K562 (cell line): ENCODE measurements at regions not wholly inside any gene's neighbourhood (a gene's known extent, or its start where the extent isn't known, plus 50 kb on each side); places are given as distances from the start of the nearest gene placed in this dataset.

Experiments used
- ATAC-seq: fragments of 200-7000 bp; cut with Tn5 transposase; 3 replicates; pipeline ENCODE4 v1.9.1; 2020; ENCODE audit warnings: moderate library complexity
- BruUV-seq: library from RNA; stranded (reverse); fragments of 400-500 nt; replicated peaks from 2 replicates; lab custom pipeline; 2021; lab: Mats Ljungman, UMichigan
- CTCF ChIA-PET: fragments of 300-600 bp; formaldehyde crosslinking; extraction: SDS; loops from one replicate; lab custom pipeline; 2021; ENCODE audit warnings: low intra/inter-chr PET ratio; lab: Yijun Ruan, JAX
- POLR2A ChIA-PET: fragments of 300-600, 350-650 bp; sonication (Branson Sonifier 250); formaldehyde crosslinking; extraction: SDS; loops from one replicate; lab custom pipeline; 2021; ENCODE audit warnings: antibody characterized with exemption, inconsistent platforms; lab: Yijun Ruan, JAX
- DNase-seq, 4 experiments: peaks; one replicate each; pipeline versions ENCODE4 v3.0.0 to v3.0.0-alpha.2; 2011 to 2018; ENCODE audit warnings: low spot score in 3 of 4, mixed read lengths in 3 of 4; ENCODE audit errors: extremely low read depth in 1 of 4
- FAIRE-seq: peaks from 2 replicates; lab custom pipeline; 2011; peaks lifted over from hg19 to GRCh38; lab: Jason Lieb, UNC
- H2AFZ ChIP-seq: 2 replicates; pipeline ENCODE4 v1.6.0; 2011; ENCODE audit warnings: low read depth, low read length, control low read depth, inconsistent platforms
- H3K27ac ChIP-seq: fragments of 200-600 bp; 3 replicates; pipeline ENCODE4 v1.8.0; 2011; ENCODE audit warnings: low read depth, mild to moderate bottlenecking, control low read depth, inconsistent platforms, low read length, moderate library complexity, mixed read lengths; ENCODE audit errors: extremely low read depth
- H3K27me3 ChIP-seq, 2 experiments: fragments of 300-600 bp in 1 of 2; 2 replicates in 1 of 2; 3 replicates in 1 of 2; pipeline versions ENCODE4 v1.6.0 to v1.8.0; 2011; ENCODE audit warnings: inconsistent platforms in 2 of 2, low read length in 2 of 2, mild to moderate bottlenecking in 1 of 2, mixed read lengths in 1 of 2, moderate library complexity in 1 of 2; ENCODE audit not compliant: control insufficient read depth in 2 of 2, insufficient read depth in 2 of 2
- H3K36me3 ChIP-seq: fragments of 300-600 bp; 3 replicates; pipeline ENCODE4 v1.8.0; 2011; ENCODE audit warnings: mild to moderate bottlenecking, low read length, inconsistent platforms; ENCODE audit not compliant: control insufficient read depth, insufficient read depth
- H3K4me1 ChIP-seq, 2 experiments: fragments of 200-600 bp in 1 of 2; replicated peaks in 1 of 2; 2 replicates in 1 of 2; 3 replicates in 1 of 2; pipeline versions ENCODE4 v1.5.1 to v1.8.0; 2011; ENCODE audit warnings: inconsistent platforms in 2 of 2, low read length in 2 of 2, mild to moderate bottlenecking in 1 of 2, mixed read lengths in 1 of 2, moderate library complexity in 1 of 2; ENCODE audit not compliant: control insufficient read depth in 2 of 2, insufficient read depth in 2 of 2
- H3K4me2 ChIP-seq: 2 replicates; pipeline ENCODE4 v1.6.1; 2011; ENCODE audit warnings: low read length, control low read depth, inconsistent platforms, mixed read lengths; ENCODE audit not compliant: insufficient read depth
- H3K4me3 ChIP-seq: fragments of 200-600 bp; sonication (generic), shearing (Covaris generic); 2 replicates; pipeline ENCODE4 v1.5.1; 2016; ENCODE audit warnings: control low read depth, inconsistent platforms
- H3K79me2 ChIP-seq: fragments of 200-600 bp; 3 replicates; pipeline ENCODE4 v1.8.0; 2011; ENCODE audit warnings: low read length, inconsistent platforms; ENCODE audit not compliant: control insufficient read depth, insufficient read depth
- H3K9ac ChIP-seq, 2 experiments: 2 replicates each; pipeline versions ENCODE4 v1.6.0 to v1.6.1; 2011; ENCODE audit warnings: low read depth in 2 of 2, low read length in 2 of 2, control low read depth in 1 of 2, inconsistent platforms in 1 of 2, mild to moderate bottlenecking in 1 of 2, mixed read lengths in 1 of 2; ENCODE audit not compliant: insufficient read depth in 1 of 2
- H3K9me1 ChIP-seq: one replicate; pipeline ENCODE4 v1.6.0; 2011; ENCODE audit warnings: inconsistent platforms, mild to moderate bottlenecking, low read length, moderate library complexity; ENCODE audit not compliant: control insufficient read depth, insufficient read depth
- H3K9me3 ChIP-seq: replicated peaks from 2 replicates; pipeline ENCODE4 v1.5.1; 2011; ENCODE audit warnings: low read depth, low read length, inconsistent platforms; ENCODE audit not compliant: control insufficient read depth, insufficient read depth
- H4K20me1 ChIP-seq: replicated peaks from 2 replicates; pipeline ENCODE4 v1.6.1; 2011; ENCODE audit warnings: low read length, inconsistent platforms, mixed read lengths; ENCODE audit not compliant: control insufficient read depth, insufficient read depth
- ELF2 ChIP-seq: fragments of 250-450 bp; sonication (Bioruptor Pico); IDR thresholded peaks from 2 replicates; pipeline ENCODE4 v1.5.0; 2021; ENCODE audit warnings: mild to moderate bottlenecking
- MAFF ChIP-seq: IDR thresholded peaks from 2 replicates; pipeline ENCODE4 v1.6.1; 2012; ENCODE audit warnings: low read length, improper control_type of control experiment
- PTRF ChIP-seq: fragments of 450-650 bp; IDR thresholded peaks from 2 replicates; pipeline ENCODE4 v1.6.1; 2016; ENCODE audit warnings: mild to moderate bottlenecking, missing genetic modification characterization, missing compliant biosample characterization
- RUNX1 ChIP-seq: sonication (generic); IDR thresholded peaks from 2 replicates; pipeline ENCODE4 v1.6.1; 2016; ENCODE audit warnings: antibody characterized with exemption, low read depth
- SMARCE1 ChIP-seq: fragments of 450-650 bp; IDR thresholded peaks from 2 replicates; pipeline ENCODE4 v1.7.1; 2016; ENCODE audit warnings: mild to moderate bottlenecking
- ZBTB43 ChIP-seq: sonication (generic); formaldehyde crosslinking; IDR thresholded peaks from 2 replicates; pipeline ENCODE4 v1.8.0; 2023; ENCODE audit warnings: mild to moderate bottlenecking, missing genetic modification reagents
- ZNF23 ChIP-seq: fragments of 250-450 bp; sonication (Bioruptor Pico); IDR thresholded peaks from 2 replicates; pipeline ENCODE4 v1.4.0; 2020; ENCODE audit warnings: mild to moderate bottlenecking
- ZNF274 ChIP-seq: IDR thresholded peaks from 2 replicates; pipeline ENCODE4 v1.6.1; 2011; ENCODE audit warnings: low read depth, mild to moderate bottlenecking, low read length, moderate library complexity, borderline replicate concordance
- WGBS: fragments of 100-300 bp; shearing (Covaris generic); methylation state at CpG from one replicate; pipeline ENCODE4 v1.1.6; 2016; ENCODE audit warnings: low coverage, mixed read lengths; ENCODE audit not compliant: insufficient coverage; ENCODE audit errors: missing lambda C conversion rate; 5-methylcytosine and 5-hydroxymethylcytosine counted together
- in situ Hi-C: fragments of 300-500 bp; cut with MboI; formaldehyde crosslinking; loops from 4 replicates; pipeline ENCODE4 v1.15.0; 2018; ENCODE audit warnings: inconsistent platforms, mixed read lengths
- intact Hi-C: fragments of 100-400 bp; cut with micrococcal nuclease; formaldehyde crosslinking; loops from 2 replicates; pipeline ENCODE4 v1.14.2; 2022
- TF ChIP-seq, protein P1 (sequence below), 2 experiments: fragments of 450-650 bp; IDR thresholded peaks; 2 replicates each; pipeline ENCODE4 v1.6.1; 2016

DNA sequence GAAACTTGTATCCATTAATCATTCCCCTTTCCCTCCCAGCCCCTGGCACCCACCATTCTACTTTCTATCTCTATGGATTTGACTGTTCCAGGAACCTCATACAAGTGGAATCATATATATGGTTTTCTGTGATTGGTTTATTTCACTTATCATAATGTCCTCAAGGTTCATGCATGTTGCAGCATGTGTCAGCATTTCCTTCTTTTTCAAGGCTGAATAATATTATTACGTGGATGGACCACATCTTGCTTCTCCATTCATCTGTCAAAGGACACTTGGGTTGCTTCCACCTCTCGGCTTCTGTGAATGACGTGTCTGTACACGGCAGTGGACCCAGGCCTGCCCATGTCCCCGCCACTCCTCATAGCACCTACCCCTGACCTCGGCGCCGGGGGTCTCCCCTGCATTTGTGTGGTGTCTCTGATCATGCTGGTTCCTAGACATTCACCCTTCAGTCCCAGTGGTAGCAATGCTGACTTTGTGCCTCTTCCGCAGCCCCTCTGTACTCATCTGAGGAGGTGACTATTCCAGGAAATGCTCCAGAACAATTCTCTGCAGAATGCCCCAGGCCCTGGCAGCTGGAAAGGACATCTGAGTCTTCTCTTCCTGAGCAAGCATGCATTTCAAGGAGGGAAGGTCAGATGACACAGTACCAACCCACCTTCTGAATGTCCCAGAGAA lies 136.9 kb downstream of the PSMG1 start (continued):
- TF ChIP-seq, protein P1, sequence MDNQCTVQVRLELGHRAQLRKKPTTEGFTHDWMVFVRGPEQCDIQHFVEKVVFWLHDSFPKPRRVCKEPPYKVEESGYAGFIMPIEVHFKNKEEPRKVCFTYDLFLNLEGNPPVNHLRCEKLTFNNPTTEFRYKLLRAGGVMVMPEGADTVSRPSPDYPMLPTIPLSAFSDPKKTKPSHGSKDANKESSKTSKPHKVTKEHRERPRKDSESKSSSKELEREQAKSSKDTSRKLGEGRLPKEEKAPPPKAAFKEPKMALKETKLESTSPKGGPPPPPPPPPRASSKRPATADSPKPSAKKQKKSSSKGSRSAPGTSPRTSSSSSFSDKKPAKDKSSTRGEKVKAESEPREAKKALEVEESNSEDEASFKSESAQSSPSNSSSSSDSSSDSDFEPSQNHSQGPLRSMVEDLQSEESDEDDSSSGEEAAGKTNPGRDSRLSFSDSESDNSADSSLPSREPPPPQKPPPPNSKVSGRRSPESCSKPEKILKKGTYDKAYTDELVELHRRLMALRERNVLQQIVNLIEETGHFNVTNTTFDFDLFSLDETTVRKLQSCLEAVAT (IDR thresholded peaks at IDR 0.05), result no peak
- TF ChIP-seq ZNF23 (CRISPR knock-in tag) (no peak), RUNX1 (no peak), MAFF (no peak)
- TF ChIP-seq, all 486 proteins: peak for 0

DNA sequence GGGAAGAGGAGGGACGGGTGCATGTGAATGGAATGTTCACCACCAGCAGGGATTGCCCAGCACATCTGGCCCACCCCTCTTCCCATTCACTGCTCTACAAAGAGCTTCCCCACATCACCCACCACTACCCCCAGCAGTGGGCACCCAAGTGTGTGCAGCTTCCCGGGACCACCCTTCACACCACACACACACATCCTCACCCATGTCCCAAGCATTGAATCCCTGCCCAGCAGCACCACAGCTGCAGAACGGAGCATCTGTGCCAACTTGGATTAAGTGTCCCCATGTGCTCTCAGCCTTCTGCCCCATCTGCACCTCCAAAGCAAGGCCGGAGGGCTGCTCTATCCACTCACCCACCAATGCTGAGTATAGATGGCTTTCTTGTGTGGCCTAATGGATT lies 141.4 kb downstream of the PSMG1 start:
- Histone ChIP-seq H3K79me2 (no peaks in the 10 kb centered on the region), H3K9ac (no peak overlapping the region), H3K4me1 (peaks cover 0 to 3% of the 10 kb centered on the region in 2 experiments; a peak in 1 of 5 replicates), H3K27ac (no peak overlapping the region), H3K9me1 (no peaks in the 10 kb centered on the region), H3K4me2 (no peak overlapping the region), H3K9me3 (no peaks in the 10 kb centered on the region), H3K27me3 (peaks cover 6 to 26% of the 10 kb centered on the region in 2 experiments), H4K20me1 (no peaks in the 10 kb centered on the region), H3K36me3 (no peaks in the 10 kb centered on the region), H2AFZ (no peak overlapping the region), H3K4me3 (no peak overlapping the region)
- DNase-seq (no peak), ATAC-seq (no peak), FAIRE-seq (no peak)
- WGBS, result 0% methylated on average over 4 of the region's 4 CpGs
- intact Hi-C loops (no loop called here), in situ Hi-C loops (no loop called here)
- no TSS peak for BruUV-seq
- ChIA-PET POLR2A (interaction anchor here (1.0 kb wide), 1 partner anchor 12 kb away, joined by 3 read pairs; no protein-coding TSS in a partner anchor), CTCF (no interaction called here)
- TF ChIP-seq ZNF274, result no peak
- no peak for TF ChIP-seq SMARCE1
- TF ChIP-seq ZBTB43 (CRISPR knock-in tag), result no peak
- TF ChIP-seq ELF2, result no peak
- no peak for TF ChIP-seq PTRF (tag)
